CD4-positive, alpha-beta T cell (primary cell): ENCODE measurements at regions not wholly inside any gene's neighbourhood (a gene's known extent, or its start where the extent isn't known, plus 50 kb on each side); places are given as distances from the start of the nearest gene placed in this dataset.
"Not testable (repeated sequence)": the region's sequence is repeated elsewhere in the genome, so short reads cannot be mapped to it uniquely, and the experiment has no call there.

Experiments
- ATAC-seq: fragments of 200-7000 bp; cut with Tn5 transposase; one replicate; pipeline ENCODE4 v1.10.0; 2022; ENCODE audit warnings: mild to moderate bottlenecking; ENCODE audit not compliant: poor library complexity
- CTCF ChIA-PET: fragments of 350-600 bp; sonication (Branson Sonifier 250); formaldehyde crosslinking; loops from one replicate; lab custom pipeline; 2021; ENCODE audit warnings: antibody characterized with exemption, inconsistent platforms; lab: Charles Lee
- POLR2A ChIA-PET: fragments of 350-600 bp; sonication (Branson Sonifier 250); formaldehyde crosslinking; loops from one replicate; lab custom pipeline; 2021; ENCODE audit warnings: antibody characterized with exemption, inconsistent platforms; lab: Charles Lee
- DNase-seq, 14 experiments: peaks; one replicate each; pipeline ENCODE4 v3.0.0-alpha.2; 2013 to 2020; ENCODE audit warnings: mixed read lengths in 2 of 14
- H3K27ac ChIP-seq, 2 donors: one replicate each; pipeline versions ENCODE4 v1.5.1 to v1.7.0; 2013; ENCODE audit warnings: low read length in 2 of 2, low read depth in 1 of 2, mild to moderate bottlenecking in 1 of 2
- H3K27me3 ChIP-seq, 2 experiments: 1 replicate in 1 of 2; 2 replicates in 1 of 2; pipeline versions ENCODE4 v1.6.1 to v1.7.0; 2013; ENCODE audit warnings: low read length in 2 of 2, control low read depth in 1 of 2, mild to moderate bottlenecking in 1 of 2, moderate library complexity in 1 of 2; ENCODE audit not compliant: insufficient read depth in 2 of 2, control insufficient read depth in 1 of 2
- H3K36me3 ChIP-seq: one replicate; pipeline ENCODE4 v1.6.1; 2013; ENCODE audit warnings: low read length, control low read depth; ENCODE audit not compliant: insufficient read depth
- H3K4me1 ChIP-seq: one replicate; pipeline ENCODE4 v1.6.1; 2013; ENCODE audit warnings: low read length, control low read depth; ENCODE audit not compliant: insufficient read depth
- H3K4me3 ChIP-seq: one replicate; pipeline ENCODE4 v1.5.1; 2013; ENCODE audit warnings: mild to moderate bottlenecking, low read length, moderate library complexity
- H3K9me3 ChIP-seq, 2 experiments: 1 replicate in 1 of 2; 2 replicates in 1 of 2; pipeline versions ENCODE4 v1.6.1 to v1.7.0; 2013; ENCODE audit warnings: low read length in 2 of 2, mild to moderate bottlenecking in 2 of 2, control low read depth in 1 of 2, moderate library complexity in 1 of 2; ENCODE audit not compliant: control insufficient read depth in 1 of 2, insufficient read depth in 1 of 2
- H3K27ac Mint-ChIP-seq: one replicate; pipeline ENCODE4 v1.8.0; 2020; ENCODE audit warnings: mixed read lengths
- H3K27me3 Mint-ChIP-seq: one replicate; pipeline ENCODE4 v1.8.0; 2021; ENCODE audit warnings: mixed read lengths
- H3K36me3 Mint-ChIP-seq: one replicate; pipeline ENCODE4 v1.8.0; 2021; ENCODE audit warnings: low read depth, mixed read lengths
- H3K4me1 Mint-ChIP-seq: one replicate; pipeline ENCODE4 v1.8.0; 2021; ENCODE audit warnings: low read depth, mixed read lengths
- H3K4me3 Mint-ChIP-seq: one replicate; pipeline ENCODE4 v1.8.0; 2020; ENCODE audit warnings: mild to moderate bottlenecking, mixed read lengths
- H3K9me3 Mint-ChIP-seq: one replicate; pipeline ENCODE4 v1.8.0; 2020; ENCODE audit warnings: mixed read lengths
- intact Hi-C, 2 experiments: fragments of 100-400 bp; cut with DNase I in 1 of 2; cut with micrococcal nuclease in 1 of 2; formaldehyde crosslinking; loops; one replicate each; pipeline versions ENCODE4 v1.15.1 to v1.9.0; 2023 to 2025; cut with DNase I, micrococcal nuclease
- TF ChIP-seq, protein P1 (sequence below): fragments of 200-600 bp; IDR thresholded peaks from one replicate; pipeline ENCODE4 v1.8.0; 2022; ENCODE audit warnings: antibody characterized with exemption, mild to moderate bottlenecking

DNA sequence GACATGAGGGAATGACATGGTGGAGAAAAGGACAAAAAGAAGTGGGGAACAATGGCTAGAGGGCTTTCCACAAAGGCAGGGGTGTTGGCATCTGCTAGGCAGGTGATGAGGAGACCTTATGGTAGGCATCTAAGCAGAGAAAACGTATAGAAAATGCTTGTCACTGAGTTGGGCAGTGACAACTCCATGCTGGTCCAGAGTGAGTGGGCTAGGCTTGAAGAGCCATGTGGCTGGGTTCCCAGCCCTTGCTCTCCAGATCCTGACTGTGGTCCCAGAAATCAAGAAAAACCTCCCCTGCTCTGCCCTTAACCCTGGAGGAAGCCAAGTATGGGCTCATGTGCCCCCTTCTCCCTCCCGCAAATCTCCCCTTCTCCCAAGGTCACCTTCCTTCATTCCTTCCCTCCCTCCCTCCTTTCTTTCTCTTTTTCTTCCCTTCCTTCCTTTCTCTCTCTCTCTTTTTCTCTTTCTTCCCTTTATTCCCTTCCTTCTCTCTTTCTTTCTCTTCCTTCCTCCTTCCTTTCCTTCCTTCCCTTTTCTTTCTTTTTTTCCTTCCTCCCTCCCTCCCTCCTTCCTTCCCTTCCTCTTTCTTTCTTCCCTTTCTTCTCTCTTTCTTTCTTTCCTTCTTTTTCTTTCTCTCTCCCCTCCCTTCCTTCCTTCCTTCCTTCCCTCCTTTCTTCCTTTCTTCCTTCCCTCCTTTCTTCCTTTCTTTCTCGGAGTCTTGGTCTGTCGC lies 102.8 kb downstream of the NAV1 start:
- Histone ChIP-seq H3K4me3 (no peak overlapping the region), H3K9me3 (no peaks in the 10 kb centered on the region), H3K4me1 (no peaks in the 10 kb centered on the region), H3K27ac (no peak overlapping the region), H3K36me3 (no peaks in the 10 kb centered on the region), H3K27me3 (peaks cover 3% of the 10 kb centered on the region in 2 experiments)
- Mint-ChIP-seq H3K27ac (no peak overlapping the region), H3K4me1 (no peaks in the 10 kb centered on the region), H3K4me3 (no peak overlapping the region), H3K27me3 (peaks cover 26% of the 10 kb centered on the region), H3K9me3 (no peaks in the 10 kb centered on the region), H3K36me3 (no peaks in the 10 kb centered on the region)
- intact Hi-C loops: no loop called here
- TF ChIP-seq, protein P1, sequence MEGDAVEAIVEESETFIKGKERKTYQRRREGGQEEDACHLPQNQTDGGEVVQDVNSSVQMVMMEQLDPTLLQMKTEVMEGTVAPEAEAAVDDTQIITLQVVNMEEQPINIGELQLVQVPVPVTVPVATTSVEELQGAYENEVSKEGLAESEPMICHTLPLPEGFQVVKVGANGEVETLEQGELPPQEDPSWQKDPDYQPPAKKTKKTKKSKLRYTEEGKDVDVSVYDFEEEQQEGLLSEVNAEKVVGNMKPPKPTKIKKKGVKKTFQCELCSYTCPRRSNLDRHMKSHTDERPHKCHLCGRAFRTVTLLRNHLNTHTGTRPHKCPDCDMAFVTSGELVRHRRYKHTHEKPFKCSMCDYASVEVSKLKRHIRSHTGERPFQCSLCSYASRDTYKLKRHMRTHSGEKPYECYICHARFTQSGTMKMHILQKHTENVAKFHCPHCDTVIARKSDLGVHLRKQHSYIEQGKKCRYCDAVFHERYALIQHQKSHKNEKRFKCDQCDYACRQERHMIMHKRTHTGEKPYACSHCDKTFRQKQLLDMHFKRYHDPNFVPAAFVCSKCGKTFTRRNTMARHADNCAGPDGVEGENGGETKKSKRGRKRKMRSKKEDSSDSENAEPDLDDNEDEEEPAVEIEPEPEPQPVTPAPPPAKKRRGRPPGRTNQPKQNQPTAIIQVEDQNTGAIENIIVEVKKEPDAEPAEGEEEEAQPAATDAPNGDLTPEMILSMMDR: no peak
- ChIA-PET CTCF (no interaction called here), POLR2A (no interaction called here)
- ATAC-seq (no peak), DNase-seq (no peak)

DNA sequence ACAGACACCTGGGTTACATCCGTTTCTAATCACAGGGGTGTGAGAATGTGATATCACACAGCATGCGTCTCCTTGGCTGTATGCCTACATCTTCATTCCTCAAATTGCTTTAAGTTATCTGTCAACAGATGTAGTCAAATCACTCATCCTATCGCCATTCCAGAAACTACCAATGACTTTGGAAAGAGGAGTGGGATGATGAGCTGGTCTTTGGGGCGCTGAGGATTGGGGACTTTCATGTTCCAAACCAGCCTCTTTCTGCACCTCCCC lies 104.8 kb downstream of the NAV1 start:
- ATAC-seq (no peak), DNase-seq (no peak)
- H3K27me3 Mint-ChIP-seq: peaks cover 41% of the 10 kb centered on the region
- no peaks in the 10 kb centered on the region for H3K9me3 Mint-ChIP-seq
- Histone ChIP-seq H3K36me3 (no peaks in the 10 kb centered on the region), H3K27ac (no peak overlapping the region), H3K27me3 (peaks cover 3 to 18% of the 10 kb centered on the region in 2 experiments), H3K4me1 (peaks cover 7% of the 10 kb centered on the region), H3K9me3 (no peaks in the 10 kb centered on the region), H3K4me3 (no peak overlapping the region)
- no peak overlapping the region for H3K27ac Mint-ChIP-seq
- TF ChIP-seq, protein P1: no peak
- ChIA-PET POLR2A (no interaction called here), CTCF (no interaction called here)
- no peaks in the 10 kb centered on the region for H3K4me1 Mint-ChIP-seq
- no peaks in the 10 kb centered on the region for H3K36me3 Mint-ChIP-seq
- intact Hi-C loops: no loop called here
- no peak overlapping the region for H3K4me3 Mint-ChIP-seq

DNA sequence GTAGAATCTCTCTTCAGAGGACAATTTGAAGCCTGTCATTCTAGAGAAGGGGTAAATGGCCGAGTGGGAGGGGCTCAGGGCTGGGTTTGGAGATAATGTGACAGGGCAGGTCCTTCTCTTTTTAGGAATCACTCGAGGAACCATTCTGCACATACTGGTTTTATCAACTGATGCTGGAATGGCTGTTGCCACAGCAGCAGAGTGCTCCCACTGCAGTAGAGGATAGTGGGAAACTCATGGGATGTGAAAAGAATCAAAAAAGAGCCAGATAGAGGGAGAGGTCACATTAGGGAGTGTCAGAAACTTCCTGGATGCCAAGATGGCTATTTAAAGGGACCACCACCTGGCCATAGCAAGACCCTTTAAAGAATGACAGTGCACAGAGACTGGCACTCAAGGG lies 105.3 kb downstream of the NAV1 start:
- no peak for DNase-seq
- Mint-ChIP-seq H3K27me3 (peaks cover 41% of the 10 kb centered on the region), H3K9me3 (no peaks in the 10 kb centered on the region), H3K27ac (no peak overlapping the region), H3K4me1 (no peaks in the 10 kb centered on the region), H3K36me3 (no peaks in the 10 kb centered on the region), H3K4me3 (no peak overlapping the region)
- Histone ChIP-seq H3K4me1 (peaks cover 7% of the 10 kb centered on the region), H3K9me3 (no peaks in the 10 kb centered on the region), H3K27me3 (peaks cover 7 to 22% of the 10 kb centered on the region in 2 experiments), H3K4me3 (no peak overlapping the region), H3K27ac (no peak overlapping the region), H3K36me3 (no peaks in the 10 kb centered on the region)
- TF ChIP-seq, protein P1: no peak
- ChIA-PET CTCF (no interaction called here), POLR2A (no interaction called here)
- no peak for ATAC-seq
- intact Hi-C loops: no loop called here

DNA sequence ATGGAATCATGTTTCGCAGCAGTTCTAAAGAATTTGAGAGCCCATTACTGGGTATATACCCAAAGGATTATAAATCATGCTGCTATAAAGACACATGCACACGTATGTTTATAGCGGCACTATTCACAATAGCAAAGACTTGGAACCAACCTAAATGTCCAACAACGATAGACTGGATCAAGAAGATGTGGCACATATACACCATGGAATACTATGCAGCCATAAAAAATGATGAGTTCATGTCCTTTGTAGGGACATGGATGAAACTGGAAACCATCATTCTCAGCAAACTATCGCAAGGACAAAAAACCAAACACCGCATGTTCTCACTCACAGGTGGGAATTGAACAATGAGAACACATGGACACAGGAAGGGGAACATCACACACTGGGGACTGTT lies 106.1 kb downstream of the NAV1 start:
- H3K4me3 ChIP-seq, intact Hi-C loops, POLR2A ChIA-PET, H3K4me1 ChIP-seq, H3K9me3 ChIP-seq, ATAC-seq, H3K9me3 Mint-ChIP-seq, H3K36me3 Mint-ChIP-seq, H3K36me3 ChIP-seq, H3K27ac Mint-ChIP-seq, H3K27ac ChIP-seq, CTCF ChIA-PET, H3K4me1 Mint-ChIP-seq, H3K4me3 Mint-ChIP-seq, DNase-seq: not testable (repeated sequence)
- peaks cover 46% of the 10 kb centered on the region for H3K27me3 Mint-ChIP-seq
- peaks cover 15 to 30% of the 10 kb centered on the region in 2 experiments for H3K27me3 ChIP-seq
